Caki2 (cell line): ENCODE measurements at regions not wholly inside any gene's neighbourhood (a gene's known extent, or its start where the extent isn't known, plus 50 kb on each side); places are given as distances from the start of the nearest gene placed in this dataset.

Source experiments
- DNase-seq: peaks from one replicate; pipeline ENCODE4 v3.0.0-alpha.2; 2015; ENCODE audit warnings: low read depth
- in situ Hi-C: cut with HindIII; loops from 2 replicates; pipeline ENCODE4 v1.10.0; 2016; ENCODE audit warnings: low sequenced_read_pairs, low pct_unique_long_range_greater_than_20kb, mixed read lengths

DNA sequence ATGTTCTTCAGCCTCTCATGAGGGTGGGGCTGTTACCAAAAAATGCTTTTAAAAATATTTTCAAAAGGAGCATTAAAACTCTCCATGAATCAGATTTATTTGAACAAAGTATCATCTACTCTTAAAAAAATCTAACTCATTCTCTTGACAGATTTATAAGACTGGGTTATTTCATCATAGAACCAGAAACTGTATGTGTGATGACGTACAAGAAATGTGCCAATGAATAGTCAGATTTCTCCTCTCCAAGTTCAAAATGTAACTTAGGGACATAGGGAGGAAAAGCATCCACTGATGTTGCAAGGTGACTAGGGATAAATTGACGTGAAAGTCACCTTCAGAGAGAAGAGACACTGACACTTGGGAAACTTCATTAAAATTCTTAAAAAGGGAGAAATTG is 89.1 kb upstream of the CLNK start:
- no peak for DNase-seq
- in situ Hi-C loops = no loop called here

DNA sequence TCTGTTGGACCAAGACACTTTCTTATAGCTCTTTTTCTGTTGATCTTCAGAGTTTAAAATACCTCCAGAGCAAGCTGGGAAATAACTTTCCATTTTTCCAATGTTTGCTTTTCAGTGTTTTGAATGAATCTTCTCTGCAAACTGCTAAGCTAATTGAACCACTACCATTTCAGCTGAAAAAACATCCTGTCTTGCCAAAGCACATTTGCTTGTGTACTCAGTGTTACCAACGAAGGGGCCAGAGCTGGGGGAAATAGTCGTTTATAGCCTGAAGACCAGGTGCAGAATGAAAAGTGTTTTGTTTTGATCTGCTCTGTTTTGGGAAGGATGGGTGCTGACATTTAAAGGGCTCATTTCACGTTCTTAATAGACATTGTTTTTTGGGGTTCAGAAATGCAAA is 88.4 kb upstream of the CLNK start:
- no peak for DNase-seq
- in situ Hi-C loops = no loop called here

DNA sequence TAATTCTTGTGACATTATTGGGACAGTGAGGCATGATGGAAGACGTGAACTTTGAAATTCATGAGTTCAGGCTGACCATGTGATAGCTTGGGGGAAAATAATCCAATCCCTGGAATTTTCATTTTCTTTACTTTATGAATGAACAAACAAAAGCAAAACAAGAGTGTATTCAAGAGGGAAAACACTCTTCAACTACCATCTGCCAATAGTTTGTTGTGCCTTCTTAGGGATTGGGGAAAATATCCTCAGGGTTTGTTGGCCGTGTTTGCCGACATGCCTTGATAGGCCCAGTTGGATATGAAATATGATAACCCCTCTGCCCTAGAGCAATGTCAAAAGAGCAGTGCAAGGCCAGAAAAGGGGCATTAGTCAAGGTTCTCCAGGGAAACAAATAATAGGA is 80.8 kb upstream of the CLNK start:
- no peak for DNase-seq
- in situ Hi-C loops = no loop called here

DNA sequence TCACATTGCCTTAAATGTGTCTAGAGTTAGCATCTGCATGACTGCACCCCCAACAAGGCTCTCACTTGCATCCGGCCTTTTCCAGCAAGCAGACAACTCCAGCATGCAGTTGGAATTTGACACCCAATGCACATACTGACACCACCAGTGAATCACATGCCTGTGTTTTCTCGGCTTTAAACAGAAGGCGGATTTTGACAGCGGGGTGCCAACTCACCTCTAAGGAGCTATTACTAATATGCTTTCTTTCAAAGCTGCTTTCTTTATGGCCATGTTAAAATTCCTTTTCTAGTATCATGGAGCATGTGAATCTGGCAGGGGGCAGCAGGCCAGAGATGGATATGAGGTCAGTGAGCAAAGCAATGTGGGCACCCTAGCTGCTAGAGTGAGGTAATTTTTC is 78.0 kb upstream of the CLNK start:
- in situ Hi-C loops = no loop called here
- no peak for DNase-seq

DNA sequence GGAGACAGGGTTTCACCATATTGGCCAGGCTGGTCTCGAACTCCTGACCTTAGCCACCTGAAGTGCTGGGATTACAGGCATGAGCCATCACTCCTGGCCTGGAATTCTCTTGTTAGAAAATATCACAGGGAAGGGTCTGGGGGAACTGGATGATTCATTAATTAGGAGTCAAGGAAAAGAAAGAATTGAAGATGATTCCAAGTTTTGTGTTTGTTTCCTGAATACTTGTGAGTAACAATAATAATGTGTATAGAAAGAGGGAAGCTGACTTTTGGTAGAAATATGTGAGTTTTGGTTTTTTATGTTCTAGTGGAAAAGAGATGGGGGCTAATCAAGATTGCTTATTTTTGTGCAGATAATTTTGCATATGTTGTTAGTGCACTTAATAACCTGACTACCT is 77.3 kb upstream of the CLNK start:
- DNase-seq = no peak
- in situ Hi-C loops = no loop called here

DNA sequence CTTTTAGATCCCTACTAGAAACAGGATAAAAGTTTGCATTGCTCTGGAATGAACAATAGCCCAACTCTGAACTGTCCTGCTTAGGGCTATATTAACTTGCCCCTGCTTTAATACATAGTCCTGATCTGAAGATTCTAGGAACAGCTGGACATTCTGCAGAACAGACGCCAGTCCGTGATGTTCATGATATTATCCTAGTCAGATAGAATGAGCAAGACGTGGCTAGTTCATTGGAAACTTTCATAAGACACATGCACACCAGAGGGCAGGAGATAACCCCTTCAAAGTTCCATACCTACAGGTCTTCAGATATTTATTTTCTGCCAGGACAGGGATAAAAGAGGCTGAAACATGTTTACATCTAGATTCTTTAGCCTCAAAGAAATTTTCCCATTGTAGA is 75.5 kb upstream of the CLNK start:
- in situ Hi-C loops = no loop called here

DNA sequence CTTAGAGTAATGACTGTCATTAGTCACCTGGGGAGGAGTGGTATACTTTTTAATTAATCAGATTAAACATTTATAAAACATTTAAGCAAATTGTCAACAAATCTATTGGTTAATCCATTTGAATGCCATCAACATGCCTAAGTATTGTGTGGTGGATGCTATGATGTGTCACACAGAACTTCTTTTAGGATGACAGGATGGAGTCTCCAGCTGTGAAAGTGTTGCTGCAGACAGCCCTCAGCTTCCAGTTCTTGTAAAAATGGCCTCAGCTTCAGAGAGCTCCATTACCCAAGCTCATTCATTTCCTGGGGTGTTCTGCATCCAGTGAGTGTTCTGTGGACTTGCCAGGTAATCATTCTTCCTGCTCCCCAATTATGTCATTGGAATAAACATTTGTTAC is 74.3 kb upstream of the CLNK start:
- no peak for DNase-seq
- in situ Hi-C loops = no loop called here

More for the DNA sequence above, 75.5 kb upstream of the CLNK start:
- DNase-seq = no peak

DNA sequence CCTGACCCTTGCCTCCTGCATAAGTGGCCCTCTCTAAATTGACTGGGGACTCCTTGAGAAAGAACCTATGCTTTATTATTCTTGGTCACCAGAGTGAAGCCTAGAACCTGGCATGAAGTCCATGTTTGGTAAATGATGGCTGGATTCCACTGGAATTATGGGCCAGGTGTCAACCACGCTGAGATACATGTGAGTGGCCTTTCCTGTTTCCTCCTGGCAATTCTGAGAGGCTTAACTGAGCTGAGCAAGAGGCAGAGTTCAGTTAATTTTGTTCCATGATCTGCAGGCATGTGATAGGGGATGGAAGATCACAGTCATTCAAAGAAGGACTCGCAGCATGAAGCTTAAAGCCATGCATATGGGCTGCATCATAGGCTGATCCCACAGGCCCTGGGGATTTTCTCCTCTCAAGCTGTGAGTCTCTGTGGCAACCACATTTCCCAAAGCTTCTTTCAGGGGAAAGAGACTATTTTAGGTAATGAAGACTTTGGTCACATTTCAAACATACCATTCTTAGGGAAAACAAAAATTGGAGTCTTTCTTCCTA is 69.4 kb upstream of the CLNK start:
- in situ Hi-C loops = no loop called here
- no peak for DNase-seq

DNA sequence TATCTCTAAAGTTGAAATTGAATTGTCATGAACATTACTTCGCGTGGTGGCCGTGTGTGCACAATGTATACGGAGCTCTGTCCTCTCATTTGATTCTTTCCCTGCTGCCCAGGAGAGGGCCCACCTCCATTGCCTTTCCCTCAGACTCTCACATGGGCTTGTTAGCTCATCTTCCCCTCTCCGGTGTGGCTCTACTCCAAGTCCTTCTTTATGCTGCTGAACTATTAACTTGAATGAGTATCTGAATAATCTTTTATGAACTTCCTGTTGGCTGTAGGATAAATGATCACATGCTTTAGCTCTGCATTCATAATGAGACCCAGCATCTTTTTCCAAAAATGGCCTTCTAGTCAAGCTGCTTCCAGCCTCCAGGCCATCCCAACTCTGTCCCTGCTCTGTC is 68.8 kb upstream of the CLNK start:
- in situ Hi-C loops = no loop called here
- DNase-seq = no peak

DNA sequence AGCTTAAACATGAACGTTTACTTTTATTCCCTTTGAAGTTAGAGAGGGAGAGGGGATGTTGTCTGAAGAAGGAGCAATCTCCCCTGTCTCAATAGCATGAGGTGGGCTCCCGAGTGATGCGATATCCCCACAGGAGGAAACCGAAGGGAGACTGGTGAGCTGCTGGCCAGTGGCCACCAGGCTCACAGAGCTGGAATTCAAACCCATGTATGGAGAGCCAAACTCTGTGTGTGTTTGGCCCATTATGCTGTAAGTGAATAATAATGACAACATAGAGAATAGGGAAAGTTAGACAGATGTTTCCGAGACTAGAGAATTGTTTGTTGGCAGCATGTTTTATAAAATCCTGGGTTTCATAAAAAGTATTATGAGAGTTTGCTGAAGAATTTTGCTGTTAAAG is 66.1 kb upstream of the CLNK start:
- DNase-seq = no peak
- in situ Hi-C loops = no loop called here

DNA sequence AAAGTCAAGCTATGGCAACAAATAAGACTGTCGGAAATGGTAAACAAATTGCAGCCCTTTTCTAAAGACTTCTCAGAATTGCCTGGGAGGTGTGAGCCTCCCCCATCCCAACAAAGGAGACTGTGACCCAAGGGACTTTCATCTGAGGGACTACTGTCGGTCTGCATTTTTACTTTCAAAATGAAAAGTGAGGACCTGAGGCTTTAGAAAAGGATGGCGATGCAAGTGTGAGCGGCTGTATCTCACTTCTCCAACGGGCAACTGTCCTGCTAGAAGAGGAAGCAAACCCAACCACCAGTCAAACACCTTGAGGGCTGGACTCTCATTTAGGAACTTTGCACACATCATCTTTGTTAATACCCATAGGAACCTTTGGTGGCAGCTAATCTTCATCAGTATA is 62.6 kb upstream of the CLNK start:
- in situ Hi-C loops = no loop called here

DNA sequence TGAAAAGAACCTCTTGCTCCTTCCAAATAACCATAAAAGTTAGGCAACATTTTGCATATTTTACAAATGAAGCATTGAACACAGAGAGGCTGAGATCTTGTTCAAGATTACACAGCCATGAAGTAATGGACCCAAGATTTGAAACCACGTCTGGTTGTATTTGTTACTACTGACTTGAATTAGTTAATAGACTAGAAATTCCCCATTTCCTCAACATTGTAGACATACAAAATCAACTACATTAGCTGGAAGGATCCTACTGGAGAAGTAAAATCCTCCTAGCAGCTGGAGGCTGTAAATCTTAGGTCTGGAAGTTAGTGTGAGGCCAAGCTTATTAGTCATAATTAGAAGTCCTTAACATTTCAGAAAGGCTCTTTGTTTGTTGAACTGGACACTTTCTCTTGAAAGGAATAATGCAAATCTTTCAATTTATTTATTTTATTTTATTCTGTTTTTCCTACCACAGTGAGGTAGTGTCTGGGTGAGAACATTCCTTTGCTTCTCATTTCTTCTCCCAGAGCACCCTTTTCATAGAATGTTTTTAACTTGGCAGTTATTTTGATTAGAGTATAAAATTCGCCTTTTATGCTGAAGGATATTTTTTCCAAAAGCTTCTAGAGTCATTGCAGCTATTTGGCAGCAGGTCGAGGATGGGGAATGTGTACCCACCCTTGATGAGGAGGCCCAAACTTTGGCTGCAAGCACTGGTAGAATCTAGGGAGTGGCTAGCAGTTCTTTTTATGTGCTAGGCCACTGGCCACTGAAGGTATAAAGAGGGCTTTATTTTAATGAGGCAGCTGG is 62.0 kb upstream of the CLNK start:
- in situ Hi-C loops = no loop called here
- DNase-seq = no peak

More for the DNA sequence above, 62.6 kb upstream of the CLNK start:
- no peak for DNase-seq

DNA sequence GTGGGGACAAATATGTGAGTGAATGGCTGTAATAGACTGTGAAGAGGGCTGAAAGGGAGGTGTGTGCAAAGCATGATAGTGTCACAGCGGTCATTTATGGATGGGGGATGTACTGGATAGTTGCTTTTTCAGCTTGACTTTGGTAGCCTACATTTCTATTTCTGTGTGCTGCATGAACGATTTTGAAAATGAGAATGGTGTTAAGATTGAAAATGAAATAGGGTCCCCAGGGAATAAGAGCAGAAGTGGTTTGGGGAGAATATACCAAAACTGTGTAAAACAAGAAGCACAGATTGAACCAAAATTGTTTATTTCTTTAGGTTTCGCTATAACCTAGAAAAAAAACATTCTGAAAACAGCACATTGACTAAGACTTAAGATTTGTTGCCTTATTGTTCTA is 58.8 kb upstream of the CLNK start:
- no peak for DNase-seq
- in situ Hi-C loops = no loop called here

DNA sequence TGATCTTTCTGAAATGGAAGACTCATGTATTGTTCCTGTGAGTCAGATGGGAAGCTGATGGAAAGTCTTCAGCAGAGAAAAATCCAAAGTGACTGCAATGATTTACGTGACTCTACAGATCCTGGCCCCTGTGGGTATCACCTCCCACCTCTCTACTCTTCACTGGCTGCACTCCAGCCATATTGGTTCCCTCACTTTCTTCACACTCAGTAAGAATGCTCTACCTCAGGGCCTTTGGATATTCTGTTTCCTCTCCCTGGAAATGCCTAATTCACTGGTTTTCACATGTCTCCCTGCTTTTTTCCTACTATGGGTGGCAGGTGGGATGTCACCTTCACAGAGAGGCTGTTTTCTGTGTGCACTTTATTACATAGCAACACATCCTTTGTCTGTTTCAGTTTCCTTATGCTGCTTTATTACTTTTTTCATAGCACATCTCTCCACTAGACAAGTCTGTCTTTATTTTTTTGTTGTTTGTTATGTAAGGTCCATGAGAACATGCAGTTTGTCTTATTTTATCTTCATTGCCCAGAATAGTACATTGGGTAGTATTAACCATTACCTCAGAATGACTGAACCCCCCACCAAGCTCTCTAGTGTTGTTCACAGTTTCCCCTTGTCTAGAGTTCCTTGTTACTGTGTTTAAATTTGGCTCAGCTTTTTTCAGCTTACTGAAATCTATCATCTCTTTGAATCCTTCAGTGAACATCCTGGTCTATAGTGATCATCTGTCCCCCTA is 57.6 kb upstream of the CLNK start:
- DNase-seq = no peak
- in situ Hi-C loops = no loop called here

DNA sequence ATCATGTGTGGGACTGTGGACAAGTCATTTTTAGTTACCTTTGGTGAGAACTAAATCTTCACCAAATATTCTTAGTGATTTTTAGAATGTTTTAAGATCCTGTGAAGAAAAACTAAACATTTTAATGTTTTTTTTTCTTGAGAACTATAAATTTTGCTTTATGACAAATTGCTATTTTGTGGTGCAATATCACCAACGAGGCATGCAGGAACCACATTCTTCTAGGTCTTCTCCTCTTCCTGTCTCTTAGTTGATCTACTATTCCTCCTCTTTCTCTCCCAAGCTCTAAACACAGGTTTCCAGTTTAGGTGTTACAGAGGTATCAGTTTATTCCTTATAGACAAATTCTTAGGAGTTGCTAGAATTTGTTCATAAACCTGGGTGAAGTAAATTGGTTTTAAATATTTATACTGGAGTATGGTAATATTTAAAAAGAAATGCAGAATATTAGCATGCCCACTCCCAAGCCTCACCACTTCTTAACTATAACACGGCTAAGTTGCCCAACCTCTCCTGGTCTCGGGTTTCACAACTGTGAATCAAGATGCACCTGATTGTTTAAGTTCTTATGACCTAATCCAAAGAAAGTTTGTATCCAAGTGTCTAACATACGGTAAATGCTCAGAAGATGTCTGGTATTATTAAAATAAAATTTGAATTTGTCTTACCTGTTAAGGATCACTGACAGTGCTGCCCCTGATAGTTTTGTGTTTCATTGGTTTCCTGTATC is 56.5 kb upstream of the CLNK start:
- DNase-seq = no peak
- in situ Hi-C loops = no loop called here

DNA sequence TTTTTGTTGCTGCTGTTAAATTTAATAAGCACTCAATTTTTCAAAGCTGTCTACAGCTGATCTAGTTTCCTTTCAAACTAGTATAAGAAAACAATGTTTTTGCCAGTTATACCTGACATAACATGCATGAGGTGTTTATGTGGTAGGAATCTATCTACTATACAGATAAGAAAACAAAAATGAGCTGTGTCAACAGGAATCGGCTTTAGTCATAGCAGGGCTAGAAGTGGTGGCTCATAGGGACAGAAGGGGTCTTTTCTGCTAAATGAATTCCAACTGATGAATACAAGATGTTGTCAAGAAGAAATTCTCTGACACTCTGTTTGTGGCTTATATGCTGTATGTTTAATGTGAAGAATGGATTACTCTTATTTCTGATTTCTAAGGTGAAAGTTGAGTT is 55.7 kb upstream of the CLNK start:
- in situ Hi-C loops = no loop called here

DNA sequence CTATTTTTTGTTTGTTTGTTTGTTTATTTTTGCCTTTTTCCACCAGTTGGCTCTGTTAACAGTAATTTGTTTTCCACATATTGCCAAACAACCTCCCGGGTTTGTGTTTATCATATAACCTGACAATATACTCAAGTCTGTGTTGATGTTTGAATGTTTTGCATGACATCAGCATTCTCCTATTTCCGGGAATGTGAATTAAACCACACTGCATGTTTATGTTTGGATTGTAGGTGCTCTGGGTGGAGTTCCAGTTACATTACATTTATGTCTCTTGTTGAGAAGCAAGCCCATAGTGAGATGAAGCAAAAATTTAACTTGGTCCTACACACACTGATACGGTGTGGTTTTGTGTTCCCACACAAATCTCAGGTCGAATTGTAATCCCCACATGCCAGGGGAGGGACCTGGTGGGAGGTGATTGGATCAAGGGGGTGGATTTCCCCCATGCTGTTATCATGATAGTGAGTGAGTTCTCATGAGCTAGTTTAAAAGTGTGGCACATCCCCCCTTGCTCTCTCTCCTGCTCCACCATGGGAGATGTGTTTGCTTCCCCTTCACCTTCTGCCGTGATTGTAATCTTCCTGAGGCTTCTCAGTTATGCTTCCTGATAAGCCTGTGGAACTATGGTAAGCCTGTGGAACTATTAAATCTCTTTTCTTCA is 54.4 kb upstream of the CLNK start:
- DNase-seq = no peak
- in situ Hi-C loops = no loop called here

More for the DNA sequence above, 55.7 kb upstream of the CLNK start:
- DNase-seq = no peak

DNA sequence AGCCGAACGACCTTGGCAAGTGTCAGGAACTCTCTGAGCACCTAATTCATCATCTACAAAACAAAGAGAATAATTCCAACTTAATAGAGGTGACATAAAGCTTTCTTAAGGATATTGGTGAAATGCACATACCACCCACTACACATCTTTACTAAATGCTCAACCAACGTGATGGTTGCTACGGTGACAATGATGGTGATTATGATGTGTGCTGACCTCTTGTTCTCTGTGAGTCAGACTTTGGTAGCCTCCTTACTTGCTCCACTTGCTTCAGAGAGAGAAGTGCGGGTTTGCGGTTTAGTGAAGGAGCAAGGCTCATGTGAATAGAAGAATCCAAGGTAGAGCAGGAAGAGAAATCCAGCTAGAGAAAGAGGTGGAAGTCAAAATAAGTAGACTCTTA is 52.8 kb upstream of the CLNK start:
- no peak for DNase-seq
- in situ Hi-C loops = no loop called here

DNA sequence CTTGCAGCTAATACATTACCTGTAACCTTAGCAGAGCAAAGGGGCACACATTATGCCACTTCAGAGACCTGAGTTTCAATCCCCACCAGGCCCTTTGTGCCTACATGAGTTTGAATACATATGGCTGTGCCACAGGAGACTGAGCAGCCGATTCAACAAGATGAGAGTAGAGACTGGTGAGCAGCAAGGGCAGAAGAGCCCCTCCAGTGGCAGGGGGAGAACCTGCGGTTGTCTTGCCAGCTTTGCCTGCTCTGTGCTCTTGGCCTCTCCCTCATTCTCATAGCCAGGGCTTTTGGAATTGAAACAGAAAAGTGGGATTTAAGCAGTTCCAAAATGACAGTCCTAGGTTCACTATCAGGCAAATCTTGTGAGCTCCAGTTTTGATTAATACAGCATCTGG is 52.3 kb upstream of the CLNK start:
- in situ Hi-C loops = no loop called here
- DNase-seq = no peak
